Tibial nerve (tissue), 4 donors: ENCODE measurements at regions not wholly inside any gene's neighbourhood (a gene's known extent, or its start where the extent isn't known, plus 50 kb on each side); places are given as distances from the start of the nearest gene placed in this dataset.

Experiments used
- CTCF ChIP-seq, 5 experiments: fragments of 200-600 bp in 3 of 5; fragments of 450-650 bp in 2 of 5; sonication (generic) in 3 of 5; IDR thresholded peaks; one replicate each; pipeline ENCODE4 v1.5.1; 2016 to 2019; ENCODE audit warnings: antibody characterized with exemption in 5 of 5, mild to moderate bottlenecking in 3 of 5, moderate library complexity in 2 of 5
- EP300 ChIP-seq, 2 donors: sonication (generic); formaldehyde crosslinking; IDR thresholded peaks; one replicate each; pipeline ENCODE4 v1.6.1; 2017; ENCODE audit warnings: antibody characterized with exemption in 2 of 2, mild to moderate bottlenecking in 1 of 2
- POLR2A ChIP-seq, 2 donors: fragments of 450-650 bp; IDR thresholded peaks; one replicate each; pipeline ENCODE4 v1.6.1; 2017; ENCODE audit warnings: antibody characterized with exemption in 2 of 2, mild to moderate bottlenecking in 2 of 2, moderate library complexity in 2 of 2

DNA sequence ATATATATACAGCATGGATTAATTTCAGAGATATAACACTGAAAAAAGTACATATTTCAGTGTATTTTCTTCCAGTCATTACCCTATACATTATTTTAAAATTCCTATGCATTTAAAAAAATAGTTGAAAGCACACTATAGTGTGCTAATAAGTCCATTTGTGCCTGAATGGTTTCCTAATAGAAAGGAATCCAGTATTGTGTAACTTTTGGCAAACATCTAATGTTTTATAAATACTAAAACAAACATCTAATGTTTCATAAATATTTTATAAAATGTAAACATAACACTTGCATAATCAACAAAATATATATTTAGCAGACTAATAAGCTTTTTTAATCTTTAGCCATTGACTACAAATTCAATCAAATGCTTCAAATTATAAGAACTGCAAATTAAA, 126.6 kb upstream of the FIBIN start:
- TF ChIP-seq POLR2A (IDR thresholded peaks at IDR 0.05): no peak
- TF ChIP-seq CTCF (IDR thresholded peaks at IDR 0.05): no peak
- no peak for TF ChIP-seq EP300 (IDR thresholded peaks at IDR 0.05)
